OCI-LY7 (cell line): ENCODE measurements at regions not wholly inside any gene's neighbourhood (a gene's known extent, or its start where the extent isn't known, plus 50 kb on each side); places are given as distances from the start of the nearest gene placed in this dataset.

ENCODE experiments used
- BruUV-seq: library from RNA; stranded (reverse); fragments of 400-500 nt; replicated peaks from 2 replicates; lab custom pipeline; 2021; lab: Mats Ljungman, UMichigan
- CTCF ChIA-PET: fragments of 300-600 bp; sonication (Branson Sonifier 250); formaldehyde crosslinking; loops from one replicate; lab custom pipeline; 2022; ENCODE audit warnings: antibody characterized with exemption; ENCODE audit not compliant: unreplicated experiment; lab: Charles Lee
- POLR2A ChIA-PET: fragments of 300-600 bp; sonication (Branson Sonifier 250); formaldehyde crosslinking; loops from one replicate; lab custom pipeline; 2022; ENCODE audit warnings: antibody characterized with exemption; lab: Charles Lee
- DNase-seq: peaks from one replicate; pipeline ENCODE4 v3.0.0-alpha.2; 2015; ENCODE audit warnings: low spot score
- H2AFZ ChIP-seq: fragments of 200-600 bp; sonication (generic), shearing (Covaris generic); 2 replicates; pipeline ENCODE4 v1.6.1; 2014; ENCODE audit warnings: mild to moderate bottlenecking, antibody characterized with exemption, low read length, moderate library complexity
- H3K27ac ChIP-seq: fragments of 200-600 bp; sonication (generic); 2 replicates; pipeline ENCODE4 v1.5.1; 2014; ENCODE audit warnings: mixed run types, low read depth, mild to moderate bottlenecking, moderate library complexity, low read length, inconsistent platforms; ENCODE audit not compliant: poor library complexity, severe bottlenecking
- H3K36me3 ChIP-seq: fragments of 200-600 bp; sonication (generic); 2 replicates; pipeline ENCODE4 v1.6.1; 2014; ENCODE audit warnings: mild to moderate bottlenecking, antibody characterized with exemption, low read length, moderate library complexity, mixed read lengths; ENCODE audit not compliant: insufficient read depth
- H3K4me1 ChIP-seq: fragments of 200-600 bp; sonication (generic); 2 replicates; pipeline ENCODE4 v1.5.1; 2014; ENCODE audit warnings: mild to moderate bottlenecking, low read length; ENCODE audit not compliant: insufficient read depth, poor library complexity, severe bottlenecking
- H3K4me2 ChIP-seq: fragments of 200-600 bp; sonication (generic); 2 replicates; pipeline ENCODE4 v1.6.1; 2014; ENCODE audit warnings: mild to moderate bottlenecking, low read length
- H3K4me3 ChIP-seq: fragments of 200-600 bp; sonication (generic); 2 replicates; pipeline ENCODE4 v1.5.1; 2014; ENCODE audit warnings: mild to moderate bottlenecking, low read depth, low read length; ENCODE audit not compliant: poor library complexity, severe bottlenecking
- H3K79me2 ChIP-seq: fragments of 200-600 bp; sonication (generic); 2 replicates; pipeline ENCODE4 v1.6.1; 2016; ENCODE audit warnings: low read depth, mild to moderate bottlenecking, low read length, moderate library complexity, mixed read lengths; ENCODE audit not compliant: insufficient read depth
- H3K9me2 ChIP-seq: fragments of 200-600 bp; sonication (generic); 2 replicates; pipeline ENCODE4 v1.6.1; 2016; ENCODE audit warnings: mild to moderate bottlenecking, low read length, mixed read lengths; ENCODE audit not compliant: insufficient read depth
- H3K9me3 ChIP-seq: fragments of 200-600 bp; sonication (generic); 2 replicates; pipeline ENCODE4 v1.6.1; 2014; ENCODE audit warnings: mild to moderate bottlenecking, mixed run types, low read length, mixed read lengths
- H4K20me1 ChIP-seq: fragments of 200-600 bp; sonication (generic); 2 replicates; pipeline ENCODE4 v1.6.1; 2014; ENCODE audit warnings: mild to moderate bottlenecking, antibody characterized with exemption, low read length, moderate library complexity, mixed read lengths; ENCODE audit not compliant: insufficient read depth
- CTCF ChIP-seq: fragments of 200-600 bp; sonication (generic); conservative IDR thresholded peaks from 2 replicates; pipeline ENCODE4 v1.5.1; 2014; ENCODE audit warnings: mild to moderate bottlenecking, antibody characterized with exemption, low read length, moderate library complexity, mixed read lengths
- EZH2phosphoT487 ChIP-seq: fragments of 200-600 bp; sonication (generic); IDR thresholded peaks from 2 replicates; pipeline ENCODE4 v1.6.1; 2018; ENCODE audit warnings: low read depth, borderline replicate concordance, mild to moderate bottlenecking, mixed run types, antibody characterized with exemption, low read length, moderate library complexity, mixed read lengths
- intact Hi-C: fragments of 100-400 bp; cut with micrococcal nuclease; formaldehyde crosslinking; loops from one replicate; pipeline ENCODE4 v1.10.0; 2022; ENCODE audit not compliant: unreplicated experiment

GRCh38 chr20:51163996-51164600, 141.2 kb upstream of the KCNG1 start:
- CTCF ChIA-PET: interaction anchor here (0.6 kb wide), 1 partner anchor 173 kb away, joined by 3 read pairs; no protein-coding TSS in a partner anchor
- Histone ChIP-seq H3K4me1 (no peaks in the 10 kb centered on the region), H3K27ac (no peak overlapping the region), H3K79me2 (no peaks in the 10 kb centered on the region), H3K4me3 (no peak overlapping the region), H3K4me2 (no peak overlapping the region), H4K20me1 (no peaks in the 10 kb centered on the region), H3K9me3 (no peaks in the 10 kb centered on the region), H3K9me2 (no peaks in the 10 kb centered on the region), H2AFZ (no peak overlapping the region), H3K36me3 (no peaks in the 10 kb centered on the region)
- BruUV-seq: no TSS peak
- intact Hi-C loops: no loop called here
- POLR2A ChIA-PET: no interaction called here
- TF ChIP-seq EZH2phosphoT487 (no peak), CTCF (no peak)
- DNase-seq: no peak

- no peak for DNase-seq
- intact Hi-C loops: no loop called here
- Histone ChIP-seq H3K4me1 (no peaks in the 10 kb centered on the region), H4K20me1 (no peaks in the 10 kb centered on the region), H3K9me2 (no peaks in the 10 kb centered on the region), H3K36me3 (no peaks in the 10 kb centered on the region), H3K27ac (no peak overlapping the region), H2AFZ (no peak overlapping the region), H3K9me3 (no peaks in the 10 kb centered on the region), H3K4me3 (no peak overlapping the region), H3K4me2 (no peak overlapping the region), H3K79me2 (no peaks in the 10 kb centered on the region)
- ChIA-PET CTCF (no interaction called here), POLR2A (interaction anchor here (0.7 kb wide), 1 partner anchor 960 kb away, joined by 3 read pairs; no protein-coding TSS in a partner anchor)
- TF ChIP-seq EZH2phosphoT487 (no peak), CTCF (no peak)
- no TSS peak for BruUV-seq
These were observed 139.1 kb upstream of the KCNG1 start for GRCh38 chr20:51162015-51162414.

- POLR2A ChIA-PET: no interaction called here
- no peak for TF ChIP-seq EZH2phosphoT487
- TF ChIP-seq CTCF: no peak
- Histone ChIP-seq H2AFZ (no peak overlapping the region), H3K36me3 (no peaks in the 10 kb centered on the region), H3K79me2 (no peaks in the 10 kb centered on the region), H3K9me2 (no peaks in the 10 kb centered on the region), H3K4me3 (no peak overlapping the region), H3K4me1 (no peaks in the 10 kb centered on the region), H3K4me2 (no peak overlapping the region), H4K20me1 (no peaks in the 10 kb centered on the region), H3K9me3 (no peaks in the 10 kb centered on the region), H3K27ac (no peak overlapping the region)
- no TSS peak for BruUV-seq
- intact Hi-C loops: no loop called here
- CTCF ChIA-PET: no interaction called here
- no peak for DNase-seq
These were observed 137.9 kb upstream of the KCNG1 start for GRCh38 chr20:51160821-51161220.
